ENCODE measurements at regions not wholly inside any gene's neighbourhood (a gene's known extent, or its start where the extent isn't known, plus 50 kb on each side); places are given as distances from the start of the nearest gene placed in this dataset.

DNA sequence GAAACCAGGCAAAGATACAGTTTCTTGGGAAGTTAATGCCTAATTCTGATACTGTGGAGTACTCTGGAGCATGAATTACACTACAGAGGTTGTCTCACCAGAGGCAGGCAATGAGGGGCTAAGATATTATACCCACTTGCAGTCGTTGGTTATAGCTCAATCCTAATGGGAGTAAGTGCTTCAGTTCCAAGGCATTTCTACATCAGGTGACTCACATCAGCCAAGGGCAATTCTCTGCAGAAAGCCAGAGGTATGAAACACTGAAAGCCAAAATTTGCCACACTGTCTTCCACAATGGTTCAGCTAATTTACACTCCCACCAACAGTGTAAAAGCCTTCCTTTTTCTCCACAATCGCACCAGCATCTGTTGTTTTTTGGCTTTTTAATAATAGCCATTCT is 174.0 kb upstream of the IL15 start:
- Histone ChIP-seq H3K9me3 (ENCODE audit: control insufficient read depth, low read length) (no peaks in the 10 kb centered on the region), H3K4me3 (ENCODE audit: low read length in 2 of 2) (no peak overlapping the region), H3K27ac (ENCODE audit: low read depth in 1 of 2, low read length in 2 of 2) (no peak overlapping the region), H3K27me3 (ENCODE audit: control insufficient read depth in 1 of 2, insufficient read depth in 2 of 2, low read length in 1 of 2) (no peaks in the 10 kb centered on the region), H3K4me1 (ENCODE audit: control insufficient read depth in 1 of 2, insufficient read depth in 2 of 2, low read length in 2 of 2) (no peaks in the 10 kb centered on the region), H3K36me3 (ENCODE audit: control insufficient read depth in 1 of 2, insufficient read depth in 2 of 2, low read length in 1 of 2) (no peaks in the 10 kb centered on the region)
- DNase-seq = no peak
- 72 to 85% methylated on average over 2 of the region's 2 CpGs for whole genome bisulfite sequencing, 2 donors
- intact Hi-C loops (cut with DNase I) = no loop called here
- ATAC-seq (ENCODE audit: low FRiP score) = no peak

DNA sequence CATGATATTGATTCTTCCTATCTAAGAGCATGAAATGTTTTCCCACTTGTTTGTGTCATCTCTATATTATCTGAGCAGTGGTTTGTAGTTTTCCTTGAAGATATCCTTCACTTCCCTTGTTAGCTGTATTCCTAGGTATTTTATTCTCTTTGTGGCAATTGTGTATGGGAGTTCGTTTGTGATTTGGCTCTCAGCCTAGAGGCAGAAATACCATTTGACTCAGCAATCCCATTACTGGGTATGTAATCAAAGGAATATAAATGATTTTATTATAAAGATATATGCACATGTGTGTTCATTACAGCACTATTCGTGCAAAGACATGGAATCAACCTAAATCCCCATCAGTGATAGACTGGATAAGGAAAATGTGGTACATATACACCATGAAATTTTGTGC is 172.7 kb upstream of the IL15 start:
- no peak for ATAC-seq (ENCODE audit: low FRiP score)
- Histone ChIP-seq H3K36me3 (ENCODE audit: control insufficient read depth in 1 of 2, insufficient read depth in 2 of 2, low read length in 1 of 2) (no peaks in the 10 kb centered on the region), H3K4me1 (ENCODE audit: control insufficient read depth in 1 of 2, insufficient read depth in 2 of 2, low read length in 2 of 2) (no peaks in the 10 kb centered on the region), H3K27me3 (ENCODE audit: control insufficient read depth in 1 of 2, insufficient read depth in 2 of 2, low read length in 1 of 2) (no peaks in the 10 kb centered on the region), H3K4me3 (ENCODE audit: low read length in 2 of 2) (no peak overlapping the region), H3K27ac (ENCODE audit: low read depth in 1 of 2, low read length in 2 of 2) (no peak overlapping the region), H3K9me3 (ENCODE audit: control insufficient read depth, low read length) (no peaks in the 10 kb centered on the region)
- intact Hi-C loops (cut with DNase I) = no loop called here
- DNase-seq = no peak
- WGBS, 2 donors = 39 to 48% methylated on average over 2 of the region's 2 CpGs

GRCh38 chr4:141464366-141464765 is 172.0 kb upstream of the IL15 start:
- no peak for ATAC-seq (ENCODE audit: low FRiP score)
- WGBS, 2 donors = 4 to 10% methylated on average over 1 of the region's 1 CpG
- Histone ChIP-seq H3K27ac (ENCODE audit: low read depth in 1 of 2, low read length in 2 of 2) (no peak overlapping the region), H3K4me3 (ENCODE audit: low read length in 2 of 2) (no peak overlapping the region), H3K36me3 (ENCODE audit: control insufficient read depth in 1 of 2, insufficient read depth in 2 of 2, low read length in 1 of 2) (no peaks in the 10 kb centered on the region), H3K27me3 (ENCODE audit: control insufficient read depth in 1 of 2, insufficient read depth in 2 of 2, low read length in 1 of 2) (no peaks in the 10 kb centered on the region), H3K4me1 (ENCODE audit: control insufficient read depth in 1 of 2, insufficient read depth in 2 of 2, low read length in 2 of 2) (no peaks in the 10 kb centered on the region), H3K9me3 (ENCODE audit: control insufficient read depth, low read length) (no peaks in the 10 kb centered on the region)
- intact Hi-C loops (cut with DNase I) = no loop called here
- no peak for DNase-seq

DNA sequence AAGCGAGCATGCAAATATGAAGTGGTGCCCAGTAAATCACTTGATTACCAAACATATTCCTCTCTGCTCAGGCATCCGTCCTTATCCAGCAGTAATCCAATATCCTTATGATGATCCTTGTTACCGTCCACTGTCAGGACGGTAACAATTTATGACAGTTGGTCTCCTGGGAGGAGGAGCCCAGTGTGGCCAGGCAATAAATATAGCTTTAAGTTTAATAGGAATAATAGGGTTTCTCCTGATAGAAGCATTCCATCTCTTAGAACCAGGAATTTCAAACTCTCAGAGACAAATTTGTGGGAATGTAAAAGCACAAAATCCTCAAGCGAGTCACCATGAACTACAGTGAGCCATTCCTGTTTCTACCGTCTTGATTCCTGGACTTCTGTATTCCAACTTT is 171.2 kb upstream of the IL15 start:
- intact Hi-C loops (cut with DNase I) = no loop called here
- H3K36me3 ChIP-seq (ENCODE audit: control insufficient read depth in 1 of 2, insufficient read depth in 2 of 2, low read length in 1 of 2) = no peaks in the 10 kb centered on the region
- H3K4me3 ChIP-seq (ENCODE audit: low read length in 2 of 2) = no peak overlapping the region
- DNase-seq (no peak), ATAC-seq (ENCODE audit: low FRiP score) (no peak)
- WGBS, 2 donors = 84 to 90% methylated on average over 6 of the region's 6 CpGs
- no peaks in the 10 kb centered on the region for H3K4me1 ChIP-seq (ENCODE audit: control insufficient read depth in 1 of 2, insufficient read depth in 2 of 2, low read length in 2 of 2)
- no peak overlapping the region for H3K27ac ChIP-seq (ENCODE audit: low read depth in 1 of 2, low read length in 2 of 2)
- no peaks in the 10 kb centered on the region for H3K27me3 ChIP-seq (ENCODE audit: control insufficient read depth in 1 of 2, insufficient read depth in 2 of 2, low read length in 1 of 2)
- H3K9me3 ChIP-seq (ENCODE audit: control insufficient read depth, low read length) = no peaks in the 10 kb centered on the region

DNA sequence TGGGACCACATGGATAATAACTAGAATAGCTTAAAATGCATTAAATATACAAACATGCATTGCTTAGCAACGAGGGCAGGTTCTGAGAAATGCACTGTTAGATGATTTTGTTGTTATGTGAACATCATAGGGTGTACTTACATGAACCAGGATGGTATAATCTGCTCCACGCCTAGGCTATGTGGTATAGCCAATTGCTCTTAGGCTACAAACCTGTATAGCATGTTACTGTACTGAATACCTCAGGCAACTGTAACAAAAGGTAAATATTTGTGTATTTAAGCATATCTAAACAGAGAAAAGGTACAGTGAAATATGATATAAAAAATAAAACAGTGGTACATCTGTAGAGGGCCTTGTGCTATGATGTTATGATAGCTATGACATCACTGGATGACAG is 169.2 kb upstream of the IL15 start:
- Histone ChIP-seq H3K9me3 (ENCODE audit: control insufficient read depth, low read length) (no peaks in the 10 kb centered on the region), H3K36me3 (ENCODE audit: control insufficient read depth in 1 of 2, insufficient read depth in 2 of 2, low read length in 1 of 2) (no peaks in the 10 kb centered on the region), H3K27me3 (ENCODE audit: control insufficient read depth in 1 of 2, insufficient read depth in 2 of 2, low read length in 1 of 2) (no peaks in the 10 kb centered on the region), H3K4me3 (ENCODE audit: low read length in 2 of 2) (no peak overlapping the region), H3K4me1 (ENCODE audit: control insufficient read depth in 1 of 2, insufficient read depth in 2 of 2, low read length in 2 of 2) (no peaks in the 10 kb centered on the region), H3K27ac (ENCODE audit: low read depth in 1 of 2, low read length in 2 of 2) (no peak overlapping the region)
- DNase-seq = no peak
- no peak for ATAC-seq (ENCODE audit: low FRiP score)
- 82 to 88% methylated on average over 2 of the region's 2 CpGs for WGBS, 2 donors
- intact Hi-C loops (cut with DNase I) = no loop called here

GRCh38 chr4:141469392-141469791 is 167.0 kb upstream of the IL15 start:
- DNase-seq (no peak), ATAC-seq (ENCODE audit: low FRiP score) (no peak)
- intact Hi-C loops (cut with DNase I) = no loop called here
- Histone ChIP-seq H3K27me3 (ENCODE audit: control insufficient read depth in 1 of 2, insufficient read depth in 2 of 2, low read length in 1 of 2) (no peaks in the 10 kb centered on the region), H3K4me1 (ENCODE audit: control insufficient read depth in 1 of 2, insufficient read depth in 2 of 2, low read length in 2 of 2) (peaks cover 1 to 3% of the 10 kb centered on the region in 2 donors), H3K36me3 (ENCODE audit: control insufficient read depth in 1 of 2, insufficient read depth in 2 of 2, low read length in 1 of 2) (no peaks in the 10 kb centered on the region), H3K27ac (ENCODE audit: low read depth in 1 of 2, low read length in 2 of 2) (no peak overlapping the region), H3K9me3 (ENCODE audit: control insufficient read depth, low read length) (no peaks in the 10 kb centered on the region), H3K4me3 (ENCODE audit: low read length in 2 of 2) (no peak overlapping the region)
- WGBS, 2 donors = 23 to 25% methylated on average over 1 of the region's 1 CpG

DNA sequence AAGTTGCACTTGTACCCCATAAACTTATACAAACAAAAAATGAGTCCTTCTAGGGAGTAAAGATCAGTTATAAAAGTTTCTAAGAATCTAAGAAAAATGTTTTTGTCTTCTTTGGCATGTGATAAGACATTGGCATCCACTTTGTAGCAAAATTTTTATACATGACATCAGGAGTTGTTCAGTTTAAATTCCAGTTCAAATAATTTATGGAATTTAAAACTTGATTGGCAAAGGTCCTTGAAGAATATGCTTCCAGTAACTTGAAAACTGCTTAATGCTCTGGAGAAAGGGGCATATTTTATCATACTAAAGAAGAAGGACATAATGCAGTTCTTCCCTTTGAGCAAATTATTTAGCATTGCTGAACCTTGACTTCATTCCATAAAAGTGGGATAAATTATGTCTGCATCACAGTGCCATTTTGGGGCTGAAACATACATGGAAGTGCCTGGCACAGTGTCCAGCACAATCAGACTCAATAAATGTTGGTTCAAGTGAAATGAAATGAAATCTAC is 163.3 kb upstream of the IL15 start:
- H3K27ac ChIP-seq (ENCODE audit: low read depth in 1 of 2, low read length in 2 of 2) = no peak overlapping the region
- H3K36me3 ChIP-seq (ENCODE audit: control insufficient read depth in 1 of 2, insufficient read depth in 2 of 2, low read length in 1 of 2) = no peaks in the 10 kb centered on the region
- H3K9me3 ChIP-seq (ENCODE audit: control insufficient read depth, low read length) = no peaks in the 10 kb centered on the region
- no peak overlapping the region for H3K4me3 ChIP-seq (ENCODE audit: low read length in 2 of 2)
- intact Hi-C loops (cut with DNase I) = loop anchor here in 1 of 2 donors (5.0 kb wide), 1 partner anchor 126 kb away; no protein-coding TSS in a partner anchor
- DNase-seq (no peak), ATAC-seq (ENCODE audit: low FRiP score) (no peak)
- peaks cover 1 to 3% of the 10 kb centered on the region in 2 donors for H3K4me1 ChIP-seq (ENCODE audit: control insufficient read depth in 1 of 2, insufficient read depth in 2 of 2, low read length in 2 of 2)
- H3K27me3 ChIP-seq (ENCODE audit: control insufficient read depth in 1 of 2, insufficient read depth in 2 of 2, low read length in 1 of 2) = no peaks in the 10 kb centered on the region

- ATAC-seq (ENCODE audit: low FRiP score) = peak; percentile 19
- no peak overlapping the region for H3K27ac ChIP-seq (ENCODE audit: low read depth in 1 of 2, low read length in 2 of 2)
Observed at GRCh38 chr4:141473952-141474351, 162.4 kb upstream of the IL15 start.

DNA sequence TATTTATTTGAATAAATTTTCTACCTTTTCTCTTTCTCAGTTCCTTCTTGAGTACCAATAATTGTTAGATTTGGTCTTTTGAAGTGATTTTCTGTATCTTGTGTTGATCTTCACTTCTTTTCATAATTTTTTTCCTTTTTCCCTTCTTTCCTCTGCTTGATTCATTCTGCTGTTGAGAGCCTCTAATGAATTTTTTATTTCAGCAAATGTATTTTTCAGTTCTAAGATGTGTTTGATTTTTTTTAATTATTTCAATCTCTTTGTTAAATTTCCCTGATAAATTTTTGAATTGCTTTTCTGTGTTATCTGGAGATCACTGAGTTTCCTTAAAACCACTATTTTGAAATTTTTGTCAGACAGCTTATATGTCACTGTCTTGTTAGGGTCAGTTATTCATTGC is 155.4 kb upstream of the IL15 start:
- H3K27me3 ChIP-seq (ENCODE audit: control insufficient read depth in 1 of 2, insufficient read depth in 2 of 2, low read length in 1 of 2) = no peaks in the 10 kb centered on the region
- no peak for ATAC-seq (ENCODE audit: low FRiP score)
- H3K4me1 ChIP-seq (ENCODE audit: control insufficient read depth in 1 of 2, insufficient read depth in 2 of 2, low read length in 2 of 2) = no peaks in the 10 kb centered on the region
- H3K9me3 ChIP-seq (ENCODE audit: control insufficient read depth, low read length) = peaks cover 3% of the 10 kb centered on the region
- DNase-seq = no peak
- H3K27ac ChIP-seq (ENCODE audit: low read depth in 1 of 2, low read length in 2 of 2) = no peak overlapping the region
- no peaks in the 10 kb centered on the region for H3K36me3 ChIP-seq (ENCODE audit: control insufficient read depth in 1 of 2, insufficient read depth in 2 of 2, low read length in 1 of 2)
- intact Hi-C loops (cut with DNase I) = no loop called here
- no peak overlapping the region for H3K4me3 ChIP-seq (ENCODE audit: low read length in 2 of 2)

More at GRCh38 chr4:141473952-141474351, 162.4 kb upstream of the IL15 start:
- no peak for DNase-seq
- intact Hi-C loops (cut with DNase I) = loop anchor here in 1 of 2 donors (5.0 kb wide), 1 partner anchor 127 kb away; no protein-coding TSS in a partner anchor
- peaks cover 1 to 3% of the 10 kb centered on the region in 2 donors for H3K4me1 ChIP-seq (ENCODE audit: control insufficient read depth in 1 of 2, insufficient read depth in 2 of 2, low read length in 2 of 2)
- no peak overlapping the region for H3K4me3 ChIP-seq (ENCODE audit: low read length in 2 of 2)
- no peaks in the 10 kb centered on the region for H3K9me3 ChIP-seq (ENCODE audit: control insufficient read depth, low read length)
- H3K27me3 ChIP-seq (ENCODE audit: control insufficient read depth in 1 of 2, insufficient read depth in 2 of 2, low read length in 1 of 2) = no peaks in the 10 kb centered on the region
- H3K36me3 ChIP-seq (ENCODE audit: control insufficient read depth in 1 of 2, insufficient read depth in 2 of 2, low read length in 1 of 2) = no peaks in the 10 kb centered on the region
